SK-N-SH (cell line): ENCODE measurements at regions not wholly inside any gene's neighbourhood (a gene's known extent, or its start where the extent isn't known, plus 50 kb on each side); places are given as distances from the start of the nearest gene placed in this dataset.

ENCODE experiments used
- CTCF ChIA-PET: fragments of 300-600, 350-600 bp; formaldehyde crosslinking; extraction: SDS; loops from one replicate; lab custom pipeline; 2021; lab: Yijun Ruan, JAX
- POLR2A ChIA-PET: fragments of 350-600 bp; sonication (Branson Sonifier 250); formaldehyde crosslinking; extraction: SDS; loops from one replicate; lab custom pipeline; 2020; ENCODE audit warnings: antibody characterized with exemption, inconsistent platforms; lab: Yijun Ruan, JAX
- DNase-seq: peaks from one replicate; pipeline ENCODE4 v3.0.0; 2012
- H2AFZ ChIP-seq: fragments of 200-600 bp; sonication (generic); 2 replicates; pipeline ENCODE4 v1.8.1; 2016; ENCODE audit warnings: antibody characterized with exemption, mild to moderate bottlenecking, low read depth
- H3F3A ChIP-seq: fragments of 200-600 bp; sonication (generic); replicated peaks from 2 replicates; pipeline ENCODE3; 2016; ENCODE audit warnings: antibody characterized with exemption, mild to moderate bottlenecking; ENCODE audit not compliant: insufficient read depth
- H3K27ac ChIP-seq, 2 experiments: fragments of 200-500 bp in 1 of 2; fragments of 200-600 bp in 1 of 2; sonication (Bioruptor generic) in 1 of 2; sonication (generic), shearing (Covaris generic) in 1 of 2; 2 replicates each; pipeline versions ENCODE4 v1.5.1 to v1.6.1; 2014 to 2016; ENCODE audit warnings: low read depth in 2 of 2, inconsistent platforms in 1 of 2, low read length in 1 of 2, mild to moderate bottlenecking in 1 of 2, mixed read lengths in 1 of 2
- H3K27me3 ChIP-seq: fragments of 200-600 bp; sonication (generic), shearing (Covaris generic); 2 replicates; pipeline ENCODE4 v1.6.1; 2016; ENCODE audit warnings: mixed run types; ENCODE audit not compliant: insufficient read depth
- H3K36me3 ChIP-seq, 2 experiments: fragments of 200-500 bp in 1 of 2; fragments of 200-600 bp in 1 of 2; sonication (Bioruptor generic) in 1 of 2; sonication (generic) in 1 of 2; replicated peaks in 1 of 2; 2 replicates each; pipeline versions ENCODE3 to v1.5.1; 2014 to 2016; ENCODE audit warnings: low read length in 1 of 2, mild to moderate bottlenecking in 1 of 2; ENCODE audit not compliant: insufficient read depth in 2 of 2, control insufficient read depth in 1 of 2
- H3K4me1 ChIP-seq, 2 experiments: fragments of 200-500 bp in 1 of 2; fragments of 200-600 bp in 1 of 2; sonication (Bioruptor generic) in 1 of 2; sonication (generic), shearing (Covaris generic) in 1 of 2; 2 replicates each; pipeline versions ENCODE4 v1.5.1 to v1.6.1; 2014 to 2016; ENCODE audit warnings: low read depth in 1 of 2, low read length in 1 of 2, mixed run types in 1 of 2; ENCODE audit not compliant: insufficient read depth in 2 of 2, control insufficient read depth in 1 of 2
- H3K4me2 ChIP-seq: fragments of 200-600 bp; sonication (generic), shearing (Covaris generic); 2 replicates; pipeline ENCODE4 v1.6.1; 2017; ENCODE audit warnings: mixed run types
- H3K4me3 ChIP-seq, 2 experiments: fragments of 200-500 bp in 1 of 2; fragments of 200-600 bp in 1 of 2; sonication (Bioruptor generic) in 1 of 2; sonication (generic), shearing (Covaris generic) in 1 of 2; 2 replicates each; pipeline versions ENCODE4 v1.5.1 to v1.8.1; 2014 to 2016; ENCODE audit warnings: low read depth in 2 of 2, inconsistent platforms in 1 of 2, low read length in 1 of 2, mild to moderate bottlenecking in 1 of 2, mixed read lengths in 1 of 2, moderate library complexity in 1 of 2
- H3K79me2 ChIP-seq: fragments of 200-600 bp; sonication (generic); 2 replicates; pipeline ENCODE4 v1.8.1; 2017; ENCODE audit warnings: mild to moderate bottlenecking; ENCODE audit not compliant: insufficient read depth
- H3K9ac ChIP-seq: fragments of 200-600 bp; sonication (generic); 2 replicates; pipeline ENCODE4 v1.6.1; 2017; ENCODE audit warnings: mixed run types
- H3K9me2 ChIP-seq: fragments of 200-600 bp; sonication (generic); 2 replicates; pipeline ENCODE4 v1.6.1; 2017; ENCODE audit warnings: mixed run types
- H3K9me3 ChIP-seq: fragments of 200-600 bp; sonication (generic); 2 replicates; pipeline ENCODE4 v1.6.1; 2017; ENCODE audit warnings: mixed run types, mild to moderate bottlenecking, moderate library complexity
- H4K20me1 ChIP-seq: fragments of 200-600 bp; sonication (generic); 2 replicates; pipeline ENCODE4 v1.6.1; 2017; ENCODE audit warnings: mild to moderate bottlenecking, mixed run types; ENCODE audit not compliant: insufficient read depth
- CTCF ChIP-seq: fragments of 200-600 bp; sonication (generic); IDR thresholded peaks from 2 replicates; pipeline ENCODE4 v1.6.1; 2017; ENCODE audit warnings: antibody characterized with exemption, mild to moderate bottlenecking, moderate library complexity
- ELF1 ChIP-seq: IDR thresholded peaks from 2 replicates; pipeline ENCODE4 v1.4.0; 2012
- EP300 ChIP-seq, 2 experiments: IDR thresholded peaks; 2 replicates each; pipeline versions ENCODE4 v1.4.0 to v1.6.1; 2012; ENCODE audit warnings: borderline replicate concordance in 1 of 2, low read depth in 1 of 2, low read length in 1 of 2
- FOXJ3 ChIP-seq: sonication (generic); formaldehyde crosslinking; IDR thresholded peaks from 2 replicates; pipeline ENCODE4 v1.5.1; 2020; ENCODE audit warnings: mild to moderate bottlenecking, missing genetic modification reagents
- FOXM1 ChIP-seq: IDR thresholded peaks from 2 replicates; pipeline ENCODE4 v1.4.0; 2012; ENCODE audit warnings: low read depth, mild to moderate bottlenecking
- GABPA ChIP-seq: IDR thresholded peaks from 2 replicates; pipeline ENCODE4 v1.4.0; 2012; ENCODE audit warnings: low read depth, mild to moderate bottlenecking
- IRF3 ChIP-seq: fragments of 150-350 bp; IDR thresholded peaks from 2 replicates; pipeline ENCODE4 v1.6.1; 2016; ENCODE audit warnings: mild to moderate bottlenecking, low read depth, low read length
- JUND ChIP-seq: IDR thresholded peaks from 2 replicates; pipeline ENCODE4 v1.4.0; 2012
- NFIC ChIP-seq: IDR thresholded peaks from 2 replicates; pipeline ENCODE4 v1.4.0; 2012; ENCODE audit warnings: borderline replicate concordance
- POLR2AphosphoS5 ChIP-seq: IDR thresholded peaks from 2 replicates; pipeline ENCODE4 v1.6.1; 2012; ENCODE audit warnings: low read depth, low read length
- RCOR1 ChIP-seq: fragments of 150-350 bp; IDR thresholded peaks from 2 replicates; pipeline ENCODE4 v1.6.1; 2017; ENCODE audit warnings: antibody characterized with exemption, low read length
- RFX5 ChIP-seq: IDR thresholded peaks from 2 replicates; pipeline ENCODE4 v1.6.1; 2012; ENCODE audit warnings: mild to moderate bottlenecking, improper control_type of control experiment, low read length
- SIN3A ChIP-seq: IDR thresholded peaks from 2 replicates; pipeline ENCODE4 v1.6.1; 2012; ENCODE audit warnings: low read depth, mild to moderate bottlenecking, low read length, moderate library complexity, borderline replicate concordance
- TCF12 ChIP-seq: IDR thresholded peaks from 2 replicates; pipeline ENCODE4 v1.4.0; 2012
- YY1 ChIP-seq: IDR thresholded peaks from 2 replicates; pipeline ENCODE4 v1.4.0; 2012; ENCODE audit warnings: low read depth, mild to moderate bottlenecking
- ZBTB33 ChIP-seq: IDR thresholded peaks from 2 replicates; pipeline ENCODE4 v1.4.0; 2012; ENCODE audit warnings: low read depth, borderline replicate concordance
- WGBS: methylation state at CpG from one replicate; pipeline ENCODE4 v1.1.6; 2017; ENCODE audit warnings: low lambda C conversion rate; 5-methylcytosine and 5-hydroxymethylcytosine counted together
- TF ChIP-seq, protein P1 (sequence below): IDR thresholded peaks from 2 replicates; pipeline ENCODE4 v1.4.0; 2012; ENCODE audit warnings: low read depth
- TF ChIP-seq, protein P2 (sequence below): IDR thresholded peaks from 2 replicates; pipeline ENCODE4 v1.6.1; 2012; ENCODE audit warnings: mild to moderate bottlenecking, low read depth, low read length, moderate library complexity

DNA sequence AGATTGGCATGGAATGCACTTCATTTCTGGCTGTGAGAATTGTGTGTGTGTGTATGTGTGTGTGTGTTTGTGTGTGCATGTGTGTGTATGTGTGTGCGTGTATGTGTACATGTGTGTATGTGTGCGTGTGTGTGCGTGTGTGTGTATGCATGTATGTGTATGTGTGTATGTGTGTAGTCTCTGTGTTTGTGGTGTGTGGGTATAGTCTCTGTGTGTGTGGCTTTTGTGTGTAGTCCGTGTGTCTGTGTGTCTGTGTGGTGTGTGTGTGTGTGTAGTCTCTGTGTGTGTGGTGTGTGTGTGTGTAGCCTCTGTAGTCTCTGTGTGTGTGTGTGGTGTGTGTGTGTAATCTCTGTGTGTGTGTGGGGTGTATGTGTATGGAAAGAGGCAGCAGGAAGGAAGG is 247.3 kb upstream of the SOX11 start:
- POLR2A ChIA-PET = no interaction called here
- WGBS = 45% methylated on average over 4 of the region's 4 CpGs

GRCh38 chr2:5449867-5450266 is 242.3 kb upstream of the SOX11 start:
- Histone ChIP-seq H3K79me2 (no peaks in the 10 kb centered on the region), H3K9me2 (no peaks in the 10 kb centered on the region), H3K36me3 (no peaks in the 10 kb centered on the region), H3K4me1 (no peaks in the 10 kb centered on the region), H3K9me3 (no peaks in the 10 kb centered on the region; the same call in 1 of the 2 replicates), H3K4me3 (no peak overlapping the region), H3K4me2 (no peak overlapping the region), H4K20me1 (no peaks in the 10 kb centered on the region), H3K9ac (no peak overlapping the region), H3F3A (no peaks in the 10 kb centered on the region), H3K27me3 (no peaks in the 10 kb centered on the region), H3K27ac (no peak overlapping the region), H2AFZ (no peak overlapping the region)
- ChIA-PET POLR2A (no interaction called here), CTCF (interaction anchor here (1.1 kb wide), 1 partner anchor 9 kb away, joined by 6 read pairs; no protein-coding TSS in a partner anchor)
- no peak for DNase-seq
- TF ChIP-seq RFX5 (no peak), ZBTB33 (no peak), IRF3 (no peak), FOXJ3 (CRISPR knock-in tag) (no peak), GABPA (no peak), EP300 (IDR thresholded peaks at IDR 0.05; ENCODE audit: borderline replicate concordance in 1 of 2, low read depth in 1 of 2, low read length in 1 of 2) (no peak), POLR2AphosphoS5 (no peak), FOXM1 (no peak)
- TF ChIP-seq, protein P1, sequence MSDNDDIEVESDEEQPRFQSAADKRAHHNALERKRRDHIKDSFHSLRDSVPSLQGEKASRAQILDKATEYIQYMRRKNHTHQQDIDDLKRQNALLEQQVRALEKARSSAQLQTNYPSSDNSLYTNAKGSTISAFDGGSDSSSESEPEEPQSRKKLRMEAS = no peak

More for the DNA sequence above, 247.3 kb upstream of the SOX11 start:
- no peaks in the 10 kb centered on the region; the same call in 1 of the 2 replicates for H3K9me3 ChIP-seq
- no peaks in the 10 kb centered on the region for H3K4me1 ChIP-seq
- no peaks in the 10 kb centered on the region for H3K27me3 ChIP-seq
- CTCF ChIA-PET = no interaction called here
- no peak overlapping the region for H3K27ac ChIP-seq
- H3K9ac ChIP-seq = no peak overlapping the region
- H3F3A ChIP-seq = no peaks in the 10 kb centered on the region
- H3K4me2 ChIP-seq = no peak overlapping the region
- H3K79me2 ChIP-seq = no peaks in the 10 kb centered on the region
- no peaks in the 10 kb centered on the region for H3K9me2 ChIP-seq
- no peaks in the 10 kb centered on the region for H4K20me1 ChIP-seq
- DNase-seq = no peak
- no peaks in the 10 kb centered on the region for H3K36me3 ChIP-seq
- no peak overlapping the region for H2AFZ ChIP-seq
- no peak overlapping the region for H3K4me3 ChIP-seq
- TF ChIP-seq RCOR1 (no peak), YY1 (no peak), ELF1 (no peak), TCF12 (no peak), RFX5 (no peak), JUND (no peak), SIN3A (no peak), CTCF (no peak), NFIC (no peak), FOXM1 (no peak)
- TF ChIP-seq, protein P2, sequence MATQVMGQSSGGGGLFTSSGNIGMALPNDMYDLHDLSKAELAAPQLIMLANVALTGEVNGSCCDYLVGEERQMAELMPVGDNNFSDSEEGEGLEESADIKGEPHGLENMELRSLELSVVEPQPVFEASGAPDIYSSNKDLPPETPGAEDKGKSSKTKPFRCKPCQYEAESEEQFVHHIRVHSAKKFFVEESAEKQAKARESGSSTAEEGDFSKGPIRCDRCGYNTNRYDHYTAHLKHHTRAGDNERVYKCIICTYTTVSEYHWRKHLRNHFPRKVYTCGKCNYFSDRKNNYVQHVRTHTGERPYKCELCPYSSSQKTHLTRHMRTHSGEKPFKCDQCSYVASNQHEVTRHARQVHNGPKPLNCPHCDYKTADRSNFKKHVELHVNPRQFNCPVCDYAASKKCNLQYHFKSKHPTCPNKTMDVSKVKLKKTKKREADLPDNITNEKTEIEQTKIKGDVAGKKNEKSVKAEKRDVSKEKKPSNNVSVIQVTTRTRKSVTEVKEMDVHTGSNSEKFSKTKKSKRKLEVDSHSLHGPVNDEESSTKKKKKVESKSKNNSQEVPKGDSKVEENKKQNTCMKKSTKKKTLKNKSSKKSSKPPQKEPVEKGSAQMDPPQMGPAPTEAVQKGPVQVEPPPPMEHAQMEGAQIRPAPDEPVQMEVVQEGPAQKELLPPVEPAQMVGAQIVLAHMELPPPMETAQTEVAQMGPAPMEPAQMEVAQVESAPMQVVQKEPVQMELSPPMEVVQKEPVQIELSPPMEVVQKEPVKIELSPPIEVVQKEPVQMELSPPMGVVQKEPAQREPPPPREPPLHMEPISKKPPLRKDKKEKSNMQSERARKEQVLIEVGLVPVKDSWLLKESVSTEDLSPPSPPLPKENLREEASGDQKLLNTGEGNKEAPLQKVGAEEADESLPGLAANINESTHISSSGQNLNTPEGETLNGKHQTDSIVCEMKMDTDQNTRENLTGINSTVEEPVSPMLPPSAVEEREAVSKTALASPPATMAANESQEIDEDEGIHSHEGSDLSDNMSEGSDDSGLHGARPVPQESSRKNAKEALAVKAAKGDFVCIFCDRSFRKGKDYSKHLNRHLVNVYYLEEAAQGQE = no peak
- TF ChIP-seq, all 33 proteins: peak for 0
